D721Med (cell line): ENCODE measurements at regions not wholly inside any gene's neighbourhood (a gene's known extent, or its start where the extent isn't known, plus 50 kb on each side); places are given as distances from the start of the nearest gene placed in this dataset.

Experiments
- DNase-seq: peaks from one replicate; pipeline ENCODE4 v3.0.0; 2011; ENCODE audit warnings: low spot score; ENCODE audit not compliant: insufficient read length
- FAIRE-seq: peaks from 2 replicates; lab custom pipeline; 2011; peaks lifted over from hg19 to GRCh38; lab: Jason Lieb, UNC
- TF ChIP-seq, protein P1 (sequence below): IDR thresholded peaks from 2 replicates; pipeline ENCODE4 v1.5.1; 2012; ENCODE audit warnings: mild to moderate bottlenecking, control low read depth; ENCODE audit not compliant: insufficient read depth; ENCODE audit errors: missing control alignments

DNA sequence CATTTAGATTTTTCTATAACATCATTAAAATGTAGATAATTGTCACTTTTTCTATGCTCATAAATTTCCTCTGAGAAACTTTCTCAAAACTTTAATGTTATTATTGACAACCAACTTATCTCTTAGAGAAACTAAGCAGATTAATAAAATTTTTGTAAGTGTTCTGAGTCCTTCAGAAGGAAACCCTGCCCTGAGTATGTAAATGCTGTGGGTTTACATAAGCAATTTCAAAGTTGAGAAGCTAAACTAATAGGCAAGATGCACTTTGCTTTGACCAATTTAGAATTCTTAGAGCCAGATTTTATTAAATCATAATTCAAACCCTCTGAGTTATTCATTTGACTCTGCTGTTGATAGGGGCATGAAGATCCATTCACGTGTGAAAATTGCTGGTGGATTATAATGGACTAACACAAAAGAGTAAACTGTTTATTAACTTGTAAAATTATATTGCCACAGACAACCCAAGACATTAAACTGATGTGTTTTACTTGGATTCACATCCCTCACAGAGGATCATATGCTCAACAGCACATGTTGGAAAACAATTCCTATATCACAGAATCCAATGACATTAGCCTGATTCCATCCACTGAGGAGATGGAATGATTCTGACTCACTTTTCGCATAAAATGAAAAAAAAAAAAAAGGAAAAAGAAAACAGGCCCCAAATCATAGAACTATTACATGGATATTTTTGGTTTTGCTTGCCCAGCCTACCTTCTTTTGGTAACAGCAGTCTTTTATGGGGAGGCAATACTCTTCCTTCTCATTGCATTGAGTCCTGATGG is 453.7 kb upstream of the HTR2A start:
- TF ChIP-seq, protein P1, sequence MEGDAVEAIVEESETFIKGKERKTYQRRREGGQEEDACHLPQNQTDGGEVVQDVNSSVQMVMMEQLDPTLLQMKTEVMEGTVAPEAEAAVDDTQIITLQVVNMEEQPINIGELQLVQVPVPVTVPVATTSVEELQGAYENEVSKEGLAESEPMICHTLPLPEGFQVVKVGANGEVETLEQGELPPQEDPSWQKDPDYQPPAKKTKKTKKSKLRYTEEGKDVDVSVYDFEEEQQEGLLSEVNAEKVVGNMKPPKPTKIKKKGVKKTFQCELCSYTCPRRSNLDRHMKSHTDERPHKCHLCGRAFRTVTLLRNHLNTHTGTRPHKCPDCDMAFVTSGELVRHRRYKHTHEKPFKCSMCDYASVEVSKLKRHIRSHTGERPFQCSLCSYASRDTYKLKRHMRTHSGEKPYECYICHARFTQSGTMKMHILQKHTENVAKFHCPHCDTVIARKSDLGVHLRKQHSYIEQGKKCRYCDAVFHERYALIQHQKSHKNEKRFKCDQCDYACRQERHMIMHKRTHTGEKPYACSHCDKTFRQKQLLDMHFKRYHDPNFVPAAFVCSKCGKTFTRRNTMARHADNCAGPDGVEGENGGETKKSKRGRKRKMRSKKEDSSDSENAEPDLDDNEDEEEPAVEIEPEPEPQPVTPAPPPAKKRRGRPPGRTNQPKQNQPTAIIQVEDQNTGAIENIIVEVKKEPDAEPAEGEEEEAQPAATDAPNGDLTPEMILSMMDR = no peak
- no peak for DNase-seq
- no peak for FAIRE-seq

DNA sequence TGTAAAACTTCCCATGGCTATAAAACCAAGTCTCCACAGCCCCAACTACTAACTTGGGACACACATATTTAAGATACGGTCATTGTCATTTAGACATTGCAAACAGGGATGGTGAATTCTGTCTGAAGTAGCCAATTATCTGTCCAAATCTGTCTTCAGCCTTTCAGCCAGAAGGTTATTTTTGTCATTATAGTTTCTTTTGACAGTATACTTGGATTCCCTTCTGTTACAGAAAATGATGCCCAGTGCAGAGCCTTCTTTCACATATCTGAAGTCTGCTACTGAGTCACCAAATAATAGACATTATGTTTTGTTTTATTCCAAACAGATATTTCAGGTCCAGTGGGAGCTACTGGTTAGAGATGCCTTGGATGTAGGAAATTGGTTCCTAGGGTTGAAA is 452.4 kb upstream of the HTR2A start:
- TF ChIP-seq, protein P1 = no peak
- DNase-seq = no peak
- no peak for FAIRE-seq

DNA sequence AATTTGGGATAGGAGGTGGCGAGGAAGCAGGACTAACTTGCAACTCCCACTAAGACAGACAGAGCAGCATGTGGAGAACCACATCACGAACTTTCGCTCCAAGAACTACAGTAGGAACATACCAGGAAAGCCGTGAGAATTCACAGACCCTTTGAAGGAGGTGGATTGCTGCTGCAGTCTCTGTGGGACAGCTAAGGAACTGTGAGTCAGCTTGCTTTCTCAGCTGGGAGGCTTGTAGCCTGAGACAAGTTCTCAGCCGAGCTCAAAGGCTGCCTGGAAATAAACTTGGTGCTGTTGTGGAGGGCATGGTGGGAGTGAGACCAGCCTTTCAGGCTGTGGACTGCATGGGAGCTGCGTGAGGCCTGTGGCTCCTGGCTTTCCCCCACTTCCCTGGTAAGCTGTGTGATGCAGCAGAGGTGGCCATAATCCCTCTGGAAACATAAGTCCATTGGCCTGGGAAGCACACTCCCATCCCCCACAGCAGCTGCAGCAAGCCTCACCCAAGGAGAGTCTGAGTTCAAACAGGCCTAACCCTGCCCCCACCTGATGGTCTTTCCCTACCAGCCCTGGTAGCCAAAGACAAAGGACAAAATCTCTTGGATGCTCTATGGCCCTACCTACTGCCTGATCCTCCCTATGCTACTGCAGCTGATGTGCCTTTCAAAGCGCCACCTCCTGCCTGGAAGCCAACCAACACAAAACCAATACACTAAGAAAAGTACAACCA is 441.1 kb upstream of the HTR2A start:
- TF ChIP-seq, protein P1 = no peak
- DNase-seq (no peak), FAIRE-seq (no peak)

DNA sequence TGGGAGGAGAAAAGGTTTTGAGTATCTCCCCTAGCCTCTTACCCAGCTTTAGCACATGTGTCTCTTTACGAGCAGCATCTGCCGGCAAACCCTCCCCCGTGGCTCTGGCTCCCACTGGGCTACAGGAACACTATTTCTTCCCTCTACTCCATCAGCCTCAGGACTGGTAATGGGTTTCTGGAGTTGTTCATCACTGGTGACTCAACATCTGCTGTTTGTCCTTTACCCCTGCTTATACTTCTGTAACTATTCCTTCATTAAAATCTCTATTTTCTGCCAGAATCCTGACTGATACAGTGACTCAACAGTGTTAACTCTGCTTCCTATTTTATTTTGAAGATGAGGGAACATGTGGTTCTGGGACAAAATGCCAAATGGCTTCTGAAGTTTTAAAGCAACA is 437.3 kb upstream of the HTR2A start:
- FAIRE-seq = no peak
- no peak for DNase-seq
- TF ChIP-seq, protein P1 = no peak

DNA sequence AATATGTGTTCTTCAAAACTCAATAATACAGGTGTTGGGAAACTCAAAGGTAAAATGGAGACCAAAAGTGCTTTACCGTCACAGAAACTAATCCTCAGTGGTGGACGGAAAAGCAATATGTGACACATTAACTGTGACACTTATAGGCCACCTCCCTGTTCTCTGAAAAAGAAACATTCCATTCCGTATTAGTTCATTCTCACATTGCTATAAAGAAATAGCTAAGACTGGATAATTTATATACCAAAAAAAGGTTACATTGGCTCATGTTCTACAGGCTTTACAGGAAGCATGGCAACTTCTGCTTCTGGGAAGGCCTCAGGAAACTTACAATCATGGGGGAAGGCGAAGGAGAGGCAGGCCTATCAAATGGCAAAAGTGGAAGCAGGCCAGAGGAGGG is 435.3 kb upstream of the HTR2A start:
- no peak for DNase-seq
- no peak for FAIRE-seq
- TF ChIP-seq, protein P1 = no peak

DNA sequence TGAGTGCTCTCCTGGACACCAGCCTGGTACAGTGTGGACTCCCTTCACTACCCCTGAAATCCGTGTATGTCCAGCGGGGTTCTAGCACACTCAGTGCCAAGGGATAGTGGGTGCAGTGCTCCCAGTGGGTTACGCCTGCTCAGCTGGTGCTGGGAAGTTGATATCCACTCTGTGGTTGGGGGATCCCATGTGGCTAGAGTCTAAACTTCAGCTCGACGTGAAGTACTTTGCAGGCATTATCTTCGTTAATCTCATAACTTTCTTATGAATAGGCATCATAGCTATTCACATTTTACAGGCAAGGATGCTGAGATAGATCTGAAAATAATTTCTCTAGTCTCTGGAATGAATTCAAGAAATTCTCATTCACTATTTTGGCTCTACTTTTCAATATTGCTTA is 433.2 kb upstream of the HTR2A start:
- TF ChIP-seq, protein P1 = no peak
- FAIRE-seq (no peak), DNase-seq (no peak)

DNA sequence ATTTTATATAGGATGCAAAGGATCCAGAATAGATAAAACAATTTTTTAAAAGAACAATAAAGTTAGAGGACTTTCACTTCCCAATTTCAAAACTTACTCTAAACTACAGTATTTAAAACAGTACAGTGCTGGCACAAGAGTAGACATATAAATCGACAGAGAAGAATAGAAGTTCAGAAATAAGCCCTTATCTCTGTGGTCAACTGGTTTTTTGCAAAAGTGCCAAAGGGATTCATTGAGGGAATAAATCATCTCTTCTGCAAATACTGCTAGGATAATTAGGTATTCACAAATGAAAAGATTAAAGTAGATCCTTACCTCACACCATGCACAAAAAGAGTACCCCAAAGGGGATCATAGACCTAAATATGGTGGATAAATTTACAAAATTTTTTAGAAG is 431.0 kb upstream of the HTR2A start:
- FAIRE-seq = no peak
- TF ChIP-seq, protein P1 = no peak
- no peak for DNase-seq
